DOHH2 (cell line): ENCODE measurements at regions not wholly inside any gene's neighbourhood (a gene's known extent, or its start where the extent isn't known, plus 50 kb on each side); places are given as distances from the start of the nearest gene placed in this dataset.

Source experiments
- EZH2phosphoT487 ChIP-seq: fragments of 200-600 bp; sonication (generic); IDR thresholded peaks from 2 replicates; pipeline ENCODE4 v1.6.1; 2017; ENCODE audit warnings: borderline replicate concordance, mild to moderate bottlenecking, antibody characterized with exemption, low read length, moderate library complexity, mixed read lengths
- TF ChIP-seq, protein P1 (sequence below): fragments of 200-600 bp; sonication (generic); IDR thresholded peaks from one replicate; pipeline ENCODE4 v1.5.1; 2014; ENCODE audit warnings: antibody characterized with exemption, mild to moderate bottlenecking, low read depth, low read length; ENCODE audit not compliant: poor library complexity, severe bottlenecking

DNA sequence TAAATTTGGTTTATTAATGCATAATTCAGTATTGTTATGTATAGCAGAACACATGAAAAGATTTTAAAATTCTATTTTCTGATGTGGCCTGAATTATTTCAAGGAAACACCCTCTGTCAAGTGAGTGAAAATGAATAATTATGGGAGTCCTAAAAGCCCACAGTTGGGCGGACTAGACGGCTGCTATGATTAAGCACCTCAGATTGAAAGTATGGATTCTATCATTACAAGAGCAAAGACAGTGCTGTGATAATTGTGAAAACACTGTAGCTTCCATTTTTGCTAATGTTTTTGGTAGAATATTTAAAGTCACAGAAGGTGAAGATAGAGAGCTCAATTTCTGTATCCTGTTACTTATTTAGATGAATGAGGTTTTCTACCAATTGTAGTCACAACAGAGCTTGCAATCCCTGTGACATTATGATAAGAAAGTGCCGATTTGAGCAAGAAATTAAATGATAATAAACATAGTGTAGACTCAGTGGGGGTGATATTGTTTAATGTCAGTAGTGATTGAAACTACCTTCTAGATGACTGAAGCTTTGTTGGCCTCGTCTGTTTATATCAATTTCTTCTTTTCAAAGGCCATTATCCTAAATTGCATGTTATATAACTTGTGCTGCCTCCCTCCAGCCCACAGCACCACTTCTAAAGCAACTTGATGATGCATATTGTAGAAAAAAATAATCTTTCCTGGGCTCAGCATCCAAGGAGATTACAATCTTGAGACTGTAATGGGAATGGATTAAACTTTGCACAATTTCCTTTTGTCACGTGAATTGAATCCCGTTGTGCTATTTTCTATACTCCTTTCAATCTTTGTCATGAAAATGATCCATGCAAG is 359.8 kb downstream of the BTG1 start:
- TF ChIP-seq, protein P1, sequence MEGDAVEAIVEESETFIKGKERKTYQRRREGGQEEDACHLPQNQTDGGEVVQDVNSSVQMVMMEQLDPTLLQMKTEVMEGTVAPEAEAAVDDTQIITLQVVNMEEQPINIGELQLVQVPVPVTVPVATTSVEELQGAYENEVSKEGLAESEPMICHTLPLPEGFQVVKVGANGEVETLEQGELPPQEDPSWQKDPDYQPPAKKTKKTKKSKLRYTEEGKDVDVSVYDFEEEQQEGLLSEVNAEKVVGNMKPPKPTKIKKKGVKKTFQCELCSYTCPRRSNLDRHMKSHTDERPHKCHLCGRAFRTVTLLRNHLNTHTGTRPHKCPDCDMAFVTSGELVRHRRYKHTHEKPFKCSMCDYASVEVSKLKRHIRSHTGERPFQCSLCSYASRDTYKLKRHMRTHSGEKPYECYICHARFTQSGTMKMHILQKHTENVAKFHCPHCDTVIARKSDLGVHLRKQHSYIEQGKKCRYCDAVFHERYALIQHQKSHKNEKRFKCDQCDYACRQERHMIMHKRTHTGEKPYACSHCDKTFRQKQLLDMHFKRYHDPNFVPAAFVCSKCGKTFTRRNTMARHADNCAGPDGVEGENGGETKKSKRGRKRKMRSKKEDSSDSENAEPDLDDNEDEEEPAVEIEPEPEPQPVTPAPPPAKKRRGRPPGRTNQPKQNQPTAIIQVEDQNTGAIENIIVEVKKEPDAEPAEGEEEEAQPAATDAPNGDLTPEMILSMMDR: no peak
- TF ChIP-seq EZH2phosphoT487: no peak
